HCT116 (cell line): ENCODE measurements at regions not wholly inside any gene's neighbourhood (a gene's known extent, or its start where the extent isn't known, plus 50 kb on each side); places are given as distances from the start of the nearest gene placed in this dataset.

Experiments used
- ATAC-seq: fragments of 200-7000 bp; cut with Tn5 transposase; 2 replicates; pipeline ENCODE4 v1.9.1; 2020; ENCODE audit warnings: mild to moderate bottlenecking, moderate library complexity
- BruUV-seq: library from RNA; stranded (reverse); fragments of 400-500 nt; replicated peaks from 2 replicates; lab custom pipeline; 2021; lab: Mats Ljungman, UMichigan
- CTCF ChIA-PET: fragments of 300-600 bp; sonication (Branson Sonifier 250); formaldehyde crosslinking; loops from one replicate; lab custom pipeline; 2021; ENCODE audit warnings: antibody characterized with exemption; lab: Charles Lee
- POLR2A ChIA-PET: fragments of 300-600, 350-600 bp; sonication (Branson Sonifier 250); formaldehyde crosslinking; loops from one replicate; lab custom pipeline; 2021; ENCODE audit warnings: antibody characterized with exemption; lab: Charles Lee
- RAD21 ChIA-PET, 2 experiments: fragments of 300-600 bp; sonication (Branson Sonifier 250); formaldehyde crosslinking; loops; one replicate each; lab custom pipeline; 2023; ENCODE audit warnings: low total read pairs in 2 of 2; ENCODE audit not compliant: uncharacterized antibody in 2 of 2, unreplicated experiment in 2 of 2, low non-redundant PET in 1 of 2; lab: Charles Lee
- DNase-seq: peaks from one replicate; pipeline ENCODE4 v3.0.0-alpha.2; 2010; ENCODE audit warnings: low read depth, low spot score
- H2AFZ ChIP-seq: fragments of 200-600 bp; shearing (Covaris generic), sonication (generic); 2 replicates; pipeline ENCODE4 v1.6.1; 2017; ENCODE audit warnings: low read depth, mixed run types, mixed read lengths, antibody characterized with exemption, low read length; ENCODE audit not compliant: poor library complexity, severe bottlenecking
- H3K27ac ChIP-seq: 2 replicates; pipeline ENCODE4 v1.5.1; 2012; ENCODE audit warnings: low read depth, low read length
- H3K27me3 ChIP-seq: fragments of 200-600 bp; sonication (generic); 2 replicates; pipeline ENCODE4 v1.6.1; 2016; ENCODE audit warnings: mixed run types, low read length, mixed read lengths; ENCODE audit not compliant: insufficient read depth
- H3K36me3 ChIP-seq, 2 experiments: fragments of 200-500 bp in 1 of 2; fragments of 200-600 bp in 1 of 2; sonication (Bioruptor generic) in 1 of 2; sonication (generic) in 1 of 2; 2 replicates each; pipeline versions ENCODE4 v1.5.1 to v1.6.1; 2014 to 2016; ENCODE audit warnings: low read length in 2 of 2, inconsistent platforms in 1 of 2, mixed read lengths in 1 of 2, mixed run types in 1 of 2; ENCODE audit not compliant: insufficient read depth in 2 of 2, control insufficient read depth in 1 of 2
- H3K4me1 ChIP-seq, 2 experiments: fragments of 200-600 bp in 1 of 2; sonication (generic) in 1 of 2; 2 replicates each; pipeline versions ENCODE4 v1.5.1 to v1.6.1; 2012 to 2017; ENCODE audit warnings: low read length in 2 of 2, inconsistent platforms in 1 of 2, mild to moderate bottlenecking in 1 of 2, mixed read lengths in 1 of 2, mixed run types in 1 of 2, moderate library complexity in 1 of 2; ENCODE audit not compliant: insufficient read depth in 2 of 2, control insufficient read depth in 1 of 2
- H3K4me2 ChIP-seq: fragments of 200-600 bp; sonication (generic); 2 replicates; pipeline ENCODE4 v1.6.1; 2017; ENCODE audit warnings: mixed run types, low read length, mixed read lengths
- H3K4me3 ChIP-seq, 2 experiments: fragments of 200-600 bp in 1 of 2; sonication (generic) in 1 of 2; replicated peaks in 1 of 2; 2 replicates each; pipeline ENCODE4 v1.5.1; 2011 to 2016; ENCODE audit warnings: low read length in 2 of 2, control low read depth in 1 of 2, low read depth in 1 of 2, mild to moderate bottlenecking in 1 of 2, mixed read lengths in 1 of 2, mixed run types in 1 of 2
- H3K79me2 ChIP-seq: fragments of 200-600 bp; sonication (generic); 2 replicates; pipeline ENCODE4 v1.6.1; 2017; ENCODE audit warnings: mild to moderate bottlenecking, mixed run types, low read length, moderate library complexity, mixed read lengths; ENCODE audit not compliant: insufficient read depth
- H3K9ac ChIP-seq: fragments of 200-600 bp; sonication (generic); 2 replicates; pipeline ENCODE4 v1.6.1; 2016; ENCODE audit warnings: low read length, mixed read lengths
- H3K9me2 ChIP-seq: fragments of 200-600 bp; sonication (generic), shearing (Covaris generic); 2 replicates; pipeline ENCODE4 v1.6.1; 2017; ENCODE audit warnings: mixed run types, mild to moderate bottlenecking, moderate library complexity; ENCODE audit not compliant: insufficient read depth
- H3K9me3 ChIP-seq, 2 experiments: fragments of 200-500 bp in 1 of 2; fragments of 200-600 bp in 1 of 2; sonication (Bioruptor generic) in 1 of 2; sonication (generic) in 1 of 2; 2 replicates each; pipeline ENCODE4 v1.6.1; 2014 to 2017; ENCODE audit warnings: low read length in 2 of 2, mixed read lengths in 2 of 2, inconsistent platforms in 1 of 2, low read depth in 1 of 2, mild to moderate bottlenecking in 1 of 2, mixed run types in 1 of 2, moderate library complexity in 1 of 2; ENCODE audit not compliant: control insufficient read depth in 1 of 2, insufficient read depth in 1 of 2
- H4K20me1 ChIP-seq: fragments of 200-600 bp; sonication (generic), shearing (Covaris generic); 2 replicates; pipeline ENCODE4 v1.6.1; 2017; ENCODE audit warnings: mixed run types, mild to moderate bottlenecking, moderate library complexity; ENCODE audit not compliant: insufficient read depth
- CEBPB ChIP-seq: IDR thresholded peaks from 2 replicates; pipeline ENCODE4 v1.6.1; 2012; ENCODE audit warnings: low read depth
- FOSL1 ChIP-seq: IDR thresholded peaks from 2 replicates; pipeline ENCODE4 v1.6.1; 2012; ENCODE audit warnings: low read depth
- REST ChIP-seq: IDR thresholded peaks from 2 replicates; pipeline ENCODE4 v1.6.1; 2012; ENCODE audit warnings: low read depth
- SRF ChIP-seq: IDR thresholded peaks from 2 replicates; pipeline ENCODE4 v1.6.1; 2012; ENCODE audit warnings: low read depth
- TCF7L2 ChIP-seq: IDR thresholded peaks from 2 replicates; pipeline ENCODE4 v1.7.0; 2011; ENCODE audit warnings: borderline replicate concordance, inconsistent platforms; ENCODE audit not compliant: insufficient read depth, insufficient read length; ENCODE audit errors: extremely low read depth
- ZBTB33 ChIP-seq: IDR thresholded peaks from 2 replicates; pipeline ENCODE4 v1.6.1; 2011; ENCODE audit warnings: mild to moderate bottlenecking, low read length, moderate library complexity; ENCODE audit not compliant: insufficient replicate concordance; ENCODE audit errors: extremely low read depth
- ZFX ChIP-seq: fragments of 450-650 bp; IDR thresholded peaks from 2 replicates; pipeline ENCODE4 v1.6.1; 2017
- intact Hi-C: fragments of 100-400 bp; cut with micrococcal nuclease; formaldehyde crosslinking; loops from 2 replicates; pipeline ENCODE4 v1.10.0; 2022
- TF ChIP-seq, protein P1 (sequence below): IDR thresholded peaks from 2 replicates; pipeline ENCODE4 v1.6.1; 2012

DNA sequence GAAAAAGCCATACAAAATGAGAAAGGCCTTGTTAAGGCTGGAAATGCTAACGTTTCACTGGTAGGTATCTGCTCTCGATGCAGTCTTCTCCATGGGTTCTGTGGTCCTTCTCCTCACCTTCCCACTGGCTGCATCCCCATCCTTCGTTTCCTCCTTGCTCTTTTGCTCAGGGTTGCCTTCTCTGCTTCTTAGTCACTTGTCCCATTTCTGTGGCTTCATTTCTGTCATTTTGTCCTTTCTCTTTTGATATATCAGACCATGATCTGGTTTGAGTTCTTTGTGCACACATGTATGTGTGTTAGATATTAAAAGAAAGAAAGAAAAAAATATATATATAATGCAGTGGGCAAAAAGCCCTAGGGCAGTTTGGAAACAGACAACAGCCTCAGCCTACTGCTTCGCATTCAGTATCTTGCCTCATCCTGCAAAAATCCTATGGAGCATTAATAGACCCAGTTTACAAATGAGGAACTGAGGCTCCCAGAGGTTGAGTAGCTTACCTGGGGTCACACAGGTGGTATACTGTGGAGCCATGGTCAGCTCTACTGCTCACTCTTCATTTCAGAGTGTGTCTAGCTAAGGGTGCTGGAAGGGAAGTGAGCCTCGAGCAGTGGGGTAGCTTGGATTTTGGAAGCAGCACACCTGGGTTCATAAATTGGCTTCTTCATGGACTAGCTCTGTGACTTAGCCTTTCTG lies 57.6 kb upstream of the MEDAG start:
- H2AFZ ChIP-seq: no peak overlapping the region
- no peak for TF ChIP-seq SRF
- TF ChIP-seq CEBPB: no peak
- TF ChIP-seq REST: no peak
- no peak for TF ChIP-seq FOSL1
- no peak for TF ChIP-seq ZBTB33
- TF ChIP-seq, protein P1, sequence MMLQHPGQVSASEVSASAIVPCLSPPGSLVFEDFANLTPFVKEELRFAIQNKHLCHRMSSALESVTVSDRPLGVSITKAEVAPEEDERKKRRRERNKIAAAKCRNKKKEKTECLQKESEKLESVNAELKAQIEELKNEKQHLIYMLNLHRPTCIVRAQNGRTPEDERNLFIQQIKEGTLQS: no peak
- no peak for TF ChIP-seq ZFX
- TF ChIP-seq TCF7L2: no peak
- TF ChIP-seq, all 23 proteins: peak for 0
- Histone ChIP-seq H3K9me2 (no peaks in the 10 kb centered on the region), H3K9ac (no peak overlapping the region), H4K20me1 (no peaks in the 10 kb centered on the region), H3K4me1 (peaks cover 0 to 9% of the 10 kb centered on the region in 2 experiments; a peak in 1 of 4 replicates), H3K4me2 (no peak overlapping the region), H3K4me3 (no peak overlapping the region), H3K27ac (no peak overlapping the region), H3K79me2 (no peaks in the 10 kb centered on the region), H3K36me3 (no peaks in the 10 kb centered on the region), H3K9me3 (peaks cover 0 to 1% of the 10 kb centered on the region in 2 experiments; a peak in 1 of 4 replicates), H3K27me3 (no peaks in the 10 kb centered on the region)
- DNase-seq (no peak), ATAC-seq (no peak)
- intact Hi-C loops: no loop called here
- BruUV-seq: no TSS peak
- ChIA-PET CTCF (interaction anchor here (0.8 to 1.7 kb wide), 2 partner anchors 17 kb away, joined by 3 to 4 read pairs; no protein-coding TSS in a partner anchor), POLR2A (no interaction called here), RAD21 (no interaction called here)
